WTC11 (cell line): ENCODE measurements at regions not wholly inside any gene's neighbourhood (a gene's known extent, or its start where the extent isn't known, plus 50 kb on each side); places are given as distances from the start of the nearest gene placed in this dataset.

Source experiments
- ATAC-seq: fragments of 200-7000 bp; cut with Tn5 transposase; 2 replicates; pipeline ENCODE4 v1.10.0; 2021; ENCODE audit warnings: mild to moderate bottlenecking, moderate library complexity
- CTCF ChIA-PET: fragments of 300-600 bp; sonication (Branson Sonifier 250); formaldehyde crosslinking; loops from one replicate; lab custom pipeline; 2021; ENCODE audit warnings: antibody characterized with exemption; lab: Charles Lee
- POLR2A ChIA-PET: fragments of 350-600 bp; sonication (Branson Sonifier 250); formaldehyde crosslinking; loops from one replicate; lab custom pipeline; 2021; ENCODE audit warnings: antibody characterized with exemption; lab: Charles Lee
- DNase-seq: peaks from one replicate; pipeline ENCODE4 v3.0.0; 2021; ENCODE audit warnings: low spot score
- H3K27ac Mint-ChIP-seq: 2 replicates; pipeline ENCODE4 v1.8.0; 2021; ENCODE audit warnings: mixed read lengths
- H3K27me3 Mint-ChIP-seq: 2 replicates; pipeline ENCODE4 v1.8.0; 2021; ENCODE audit warnings: low read depth, mild to moderate bottlenecking, moderate library complexity, mixed read lengths
- H3K36me3 Mint-ChIP-seq: 2 replicates; pipeline ENCODE4 v1.8.0; 2021; ENCODE audit warnings: mixed read lengths
- H3K4me1 Mint-ChIP-seq: 2 replicates; pipeline ENCODE4 v1.8.0; 2022; ENCODE audit warnings: mixed read lengths
- H3K4me3 Mint-ChIP-seq: 2 replicates; pipeline ENCODE4 v1.8.0; 2021; ENCODE audit warnings: mild to moderate bottlenecking, moderate library complexity, mixed read lengths
- H3K9me3 Mint-ChIP-seq: 2 replicates; pipeline ENCODE4 v1.8.0; 2021; ENCODE audit warnings: mixed read lengths
- ATF3 ChIP-seq: sonication (generic); formaldehyde crosslinking; conservative IDR thresholded peaks from 2 replicates; pipeline ENCODE4 v1.8.1; 2022; ENCODE audit warnings: mild to moderate bottlenecking, missing genetic modification reagents
- CBFB ChIP-seq: sonication (generic); formaldehyde crosslinking; IDR thresholded peaks from 2 replicates; pipeline ENCODE4 v1.8.1; 2022; ENCODE audit warnings: mild to moderate bottlenecking, low read depth, missing genetic modification reagents
- CTCF ChIP-seq: fragments of 200-600 bp; IDR thresholded peaks from 2 replicates; pipeline ENCODE4 v1.8.0; 2022; ENCODE audit warnings: antibody characterized with exemption
- E2F5 ChIP-seq: sonication (generic); formaldehyde crosslinking; IDR thresholded peaks from 2 replicates; pipeline ENCODE4 v1.8.1; 2022; ENCODE audit warnings: mild to moderate bottlenecking, moderate library complexity, missing genetic modification reagents
- ESRRA ChIP-seq: sonication (generic); formaldehyde crosslinking; IDR thresholded peaks from 2 replicates; pipeline ENCODE4 v1.8.1; 2022; ENCODE audit warnings: mild to moderate bottlenecking, missing genetic modification reagents, borderline replicate concordance
- GTF2I ChIP-seq: fragments of 250-450 bp; sonication (Bioruptor Pico); conservative IDR thresholded peaks from 2 replicates; pipeline ENCODE4 v1.4.0; 2021; ENCODE audit warnings: mild to moderate bottlenecking
- HMGXB4 ChIP-seq: sonication (generic); formaldehyde crosslinking; IDR thresholded peaks from 2 replicates; pipeline ENCODE4 v1.8.1; 2023; ENCODE audit warnings: mild to moderate bottlenecking, moderate library complexity, missing genetic modification reagents
- JUN ChIP-seq: sonication (generic); formaldehyde crosslinking; IDR thresholded peaks from 2 replicates; pipeline ENCODE4 v1.8.0; 2023; ENCODE audit warnings: mild to moderate bottlenecking, missing genetic modification reagents
- MAX ChIP-seq: sonication (generic); formaldehyde crosslinking; IDR thresholded peaks from 2 replicates; pipeline ENCODE4 v1.8.0; 2022; ENCODE audit warnings: mild to moderate bottlenecking, missing genetic modification reagents
- MYBL2 ChIP-seq: sonication (generic); formaldehyde crosslinking; IDR thresholded peaks from 2 replicates; pipeline ENCODE4 v1.8.1; 2023; ENCODE audit warnings: mild to moderate bottlenecking, moderate library complexity, missing genetic modification reagents
- SMAD3 ChIP-seq: sonication (generic); formaldehyde crosslinking; IDR thresholded peaks from 2 replicates; pipeline ENCODE4 v1.8.0; 2022; ENCODE audit warnings: missing genetic modification reagents, mild to moderate bottlenecking, borderline replicate concordance
- SMAD4 ChIP-seq: sonication (generic); formaldehyde crosslinking; IDR thresholded peaks from 2 replicates; pipeline ENCODE4 v1.8.0; 2022; ENCODE audit warnings: mild to moderate bottlenecking, missing genetic modification reagents
- TEAD1 ChIP-seq: sonication (generic); formaldehyde crosslinking; IDR thresholded peaks from 2 replicates; pipeline ENCODE4 v1.8.0; 2022; ENCODE audit warnings: mild to moderate bottlenecking, missing genetic modification reagents
- ZMAT4 ChIP-seq: fragments of 250-450 bp; sonication (Bioruptor Pico); IDR thresholded peaks from 2 replicates; pipeline ENCODE4 v1.9.0; 2021; ENCODE audit warnings: mild to moderate bottlenecking
- ZNF121 ChIP-seq: sonication (generic); formaldehyde crosslinking; IDR thresholded peaks from 2 replicates; pipeline ENCODE4 v1.8.0; 2023; ENCODE audit warnings: missing genetic modification reagents
- ZNF138 ChIP-seq: sonication (generic); formaldehyde crosslinking; conservative IDR thresholded peaks from 2 replicates; pipeline ENCODE4 v1.8.1; 2022; ENCODE audit warnings: mild to moderate bottlenecking, moderate library complexity, missing genetic modification reagents
- ZNF232 ChIP-seq: sonication (generic); formaldehyde crosslinking; IDR thresholded peaks from 2 replicates; pipeline ENCODE4 v1.8.0; 2022; ENCODE audit warnings: mild to moderate bottlenecking, missing genetic modification reagents
- ZNF263 ChIP-seq: sonication (generic); formaldehyde crosslinking; IDR thresholded peaks from 2 replicates; pipeline ENCODE4 v1.8.1; 2022; ENCODE audit warnings: low read depth, mild to moderate bottlenecking, moderate library complexity, missing genetic modification reagents
- ZNF423 ChIP-seq: fragments of 250-450 bp; sonication (Bioruptor Pico); IDR thresholded peaks from 2 replicates; pipeline ENCODE4 v2.1.2; 2022; ENCODE audit warnings: mild to moderate bottlenecking, moderate library complexity
- ZNF512 ChIP-seq: sonication (generic); formaldehyde crosslinking; IDR thresholded peaks from 2 replicates; pipeline ENCODE4 v1.8.1; 2022; ENCODE audit warnings: missing genetic modification reagents, borderline replicate concordance
- ZNF532 ChIP-seq: fragments of 250-450 bp; sonication (Bioruptor Pico); IDR thresholded peaks from 2 replicates; pipeline ENCODE4 v1.9.0; 2021; ENCODE audit warnings: mild to moderate bottlenecking, borderline replicate concordance
- ZSCAN18 ChIP-seq: fragments of 250-450 bp; sonication (Bioruptor Pico); IDR thresholded peaks from 2 replicates; pipeline ENCODE4 v2.1.2; 2022; ENCODE audit warnings: mild to moderate bottlenecking, moderate library complexity

GRCh38 chr3:43192028-43192427 is 86.1 kb upstream of the POMGNT2 start (continued):
- TF ChIP-seq ZNF263 (CRISPR knock-in tag) (no peak), ZSCAN18 (no peak), ZNF138 (CRISPR knock-in tag) (no peak), ESRRA (CRISPR knock-in tag) (no peak), CTCF (no peak), ZMAT4 (CRISPR knock-in tag) (no peak), GTF2I (CRISPR knock-in tag) (no peak)

GRCh38 chr3:43191116-43191515 is 85.2 kb upstream of the POMGNT2 start:
- H3K27me3 Mint-ChIP-seq: no peaks in the 10 kb centered on the region
- CTCF ChIA-PET: no interaction called here
- no peak overlapping the region for H3K27ac Mint-ChIP-seq
- no peak overlapping the region for H3K4me3 Mint-ChIP-seq
- no peak for ATAC-seq
- H3K36me3 Mint-ChIP-seq: no peaks in the 10 kb centered on the region
- peaks cover 23% of the 10 kb centered on the region for H3K9me3 Mint-ChIP-seq
- no peak for TF ChIP-seq ZNF423
- TF ChIP-seq ESRRA (CRISPR knock-in tag): no peak
- no peak for TF ChIP-seq MAX (CRISPR knock-in tag)
- no peak for TF ChIP-seq SMAD3 (CRISPR knock-in tag)
- no peak for TF ChIP-seq ZNF232 (CRISPR knock-in tag)
- TF ChIP-seq TEAD1 (CRISPR knock-in tag): no peak
- no peak for TF ChIP-seq E2F5 (CRISPR knock-in tag)
- H3K4me1 Mint-ChIP-seq: no peaks in the 10 kb centered on the region
- no peak for DNase-seq
- POLR2A ChIA-PET: no interaction called here

- DNase-seq: no peak
- H3K4me1 Mint-ChIP-seq: no peaks in the 10 kb centered on the region
- POLR2A ChIA-PET: no interaction called here
- peaks cover 23% of the 10 kb centered on the region for H3K9me3 Mint-ChIP-seq
- H3K27ac Mint-ChIP-seq: no peak overlapping the region
- no peak overlapping the region for H3K4me3 Mint-ChIP-seq
- H3K27me3 Mint-ChIP-seq: no peaks in the 10 kb centered on the region
- ATAC-seq: no peak
- H3K36me3 Mint-ChIP-seq: no peaks in the 10 kb centered on the region
- CTCF ChIA-PET: no interaction called here
- TF ChIP-seq ATF3 (CRISPR knock-in tag) (no peak), ZNF512 (CRISPR knock-in tag) (no peak), HMGXB4 (CRISPR knock-in tag) (no peak), JUN (CRISPR knock-in tag) (no peak), ZNF263 (CRISPR knock-in tag) (no peak), CBFB (no peak), MYBL2 (CRISPR knock-in tag) (no peak), ZNF532 (CRISPR knock-in tag) (no peak), SMAD4 (CRISPR knock-in tag) (no peak), ZNF138 (CRISPR knock-in tag) (no peak), ZNF121 (CRISPR knock-in tag) (no peak)
These were observed 84.8 kb upstream of the POMGNT2 start for GRCh38 chr3:43190670-43191069.
